Fibroblast of lung (primary cell): ENCODE measurements at regions not wholly inside any gene's neighbourhood (a gene's known extent, or its start where the extent isn't known, plus 50 kb on each side); places are given as distances from the start of the nearest gene placed in this dataset.

Source experiments
- DNase-seq, 2 donors: peaks; one replicate each; pipeline versions ENCODE4 v3.0.0 to v3.0.0-alpha.2; 2010; ENCODE audit warnings: low read depth in 2 of 2
- H2AFZ ChIP-seq: 2 replicates; pipeline ENCODE4 v1.5.1; 2012; ENCODE audit warnings: low read length, control low read depth, inconsistent platforms
- H3K27ac ChIP-seq: 2 replicates; pipeline ENCODE4 v1.5.1; 2011; ENCODE audit warnings: low read length, control low read depth; ENCODE audit not compliant: insufficient read depth
- H3K27me3 ChIP-seq: 2 replicates; pipeline ENCODE4 v1.5.1; 2011; ENCODE audit warnings: mild to moderate bottlenecking, low read length; ENCODE audit not compliant: control insufficient read depth, insufficient read depth
- H3K36me3 ChIP-seq: 2 replicates; pipeline ENCODE4 v1.5.1; 2011; ENCODE audit warnings: low read length; ENCODE audit not compliant: control insufficient read depth, insufficient read depth
- H3K4me1 ChIP-seq: 2 replicates; pipeline ENCODE4 v1.5.1; 2011; ENCODE audit warnings: low read length; ENCODE audit not compliant: control insufficient read depth, insufficient read depth; ENCODE audit errors: extremely low read depth
- H3K4me2 ChIP-seq: 2 replicates; pipeline ENCODE4 v1.5.1; 2011; ENCODE audit warnings: low read length, control low read depth; ENCODE audit not compliant: insufficient read depth; ENCODE audit errors: extremely low read depth
- H3K4me3 ChIP-seq, 4 experiments: fragments of 200-600 bp in 1 of 4; sonication (generic) in 1 of 4; replicated peaks in 1 of 4; 2 replicates each; pipeline ENCODE4 v1.5.1; 2011 to 2016; ENCODE audit warnings: low read length in 4 of 4, low read depth in 3 of 4, mild to moderate bottlenecking in 3 of 4, control low read depth in 2 of 4, inconsistent platforms in 1 of 4, mixed read lengths in 1 of 4; ENCODE audit not compliant: insufficient read depth in 1 of 4; ENCODE audit errors: control extremely low read depth in 1 of 4
- H3K79me2 ChIP-seq: 2 replicates; pipeline ENCODE4 v1.5.1; 2012; ENCODE audit warnings: mild to moderate bottlenecking, low read length, inconsistent platforms; ENCODE audit not compliant: control insufficient read depth, insufficient read depth
- H3K9ac ChIP-seq: 2 replicates; pipeline ENCODE4 v1.5.1; 2011; ENCODE audit warnings: mild to moderate bottlenecking, low read length, control low read depth; ENCODE audit not compliant: insufficient read depth
- H3K9me3 ChIP-seq: 2 replicates; pipeline ENCODE4 v1.5.1; 2012; ENCODE audit warnings: low read depth, low read length; ENCODE audit not compliant: control insufficient read depth, insufficient read depth
- H4K20me1 ChIP-seq: 2 replicates; pipeline ENCODE4 v1.5.1; 2011; ENCODE audit warnings: low read length; ENCODE audit not compliant: control insufficient read depth, insufficient read depth; ENCODE audit errors: extremely low read depth
- CTCF ChIP-seq, 2 donors: IDR thresholded peaks in 1 of 2; conservative IDR thresholded peaks in 1 of 2; 1 replicate in 1 of 2; 2 replicates in 1 of 2; pipeline ENCODE4 v1.5.1; 2011 to 2012; ENCODE audit warnings: low read length in 2 of 2, control low read depth in 1 of 2, inconsistent platforms in 1 of 2, low read depth in 1 of 2, mild to moderate bottlenecking in 1 of 2
- EZH2 ChIP-seq: IDR thresholded peaks from 2 replicates; pipeline ENCODE4 v1.5.1; 2012; ENCODE audit warnings: low read length, control low read depth, mild to moderate bottlenecking; ENCODE audit errors: missing control alignments

DNA sequence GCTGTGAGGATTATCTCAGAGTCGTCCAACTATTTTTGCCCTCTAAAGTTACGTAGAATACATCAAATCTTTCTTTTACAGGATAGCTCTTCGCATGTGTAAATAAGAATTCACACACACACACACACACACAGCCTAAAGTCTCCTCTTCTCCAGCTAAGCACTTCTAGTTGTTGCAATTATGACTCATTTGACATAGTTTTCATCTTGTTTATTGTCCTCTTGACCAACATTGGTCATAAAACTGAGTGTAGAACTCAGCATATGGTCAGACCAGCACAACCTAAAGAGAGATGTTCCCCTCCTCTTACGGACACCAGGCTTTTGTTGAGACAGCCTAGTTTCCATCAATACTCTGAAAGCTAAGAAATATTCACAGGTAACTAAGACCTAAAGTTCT, 234.2 kb downstream of the BLID start:
- no peak overlapping the region for H3K4me2 ChIP-seq
- H3K27ac ChIP-seq = no peak overlapping the region

DNA sequence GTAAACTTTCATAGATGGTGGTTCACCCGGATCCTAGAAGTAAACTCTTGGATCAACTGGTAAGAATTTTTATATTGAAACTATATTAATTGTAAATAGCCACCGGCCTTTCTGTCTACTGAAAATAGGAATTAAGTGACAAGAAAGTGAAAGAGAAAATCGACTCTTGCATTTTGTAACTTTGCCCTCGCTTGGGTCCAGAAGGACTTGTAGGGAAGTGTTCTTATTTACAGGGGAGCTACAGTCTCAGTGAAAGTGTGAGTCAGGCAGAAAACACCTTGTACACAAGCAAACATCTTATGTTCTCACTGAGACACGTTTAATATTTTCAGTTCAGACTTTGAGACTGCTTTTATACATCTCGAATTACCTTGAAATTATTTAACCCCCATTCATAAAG, 238.9 kb downstream of the BLID start:
- Histone ChIP-seq H2AFZ (no peak overlapping the region), H3K27me3 (no peaks in the 10 kb centered on the region), H3K4me2 (no peak overlapping the region), H3K79me2 (no peaks in the 10 kb centered on the region), H3K4me1 (no peaks in the 10 kb centered on the region), H3K9ac (no peak overlapping the region), H3K36me3 (no peaks in the 10 kb centered on the region), H3K27ac (no peak overlapping the region), H3K4me3 (no peak overlapping the region), H4K20me1 (no peaks in the 10 kb centered on the region), H3K9me3 (no peaks in the 10 kb centered on the region)
- DNase-seq = no peak
- TF ChIP-seq CTCF (conservative IDR thresholded peaks at IDR 0.05 in 1 of 2, IDR thresholded peaks at IDR 0.05 in 1 of 2; ENCODE audit: low read depth in 1 of 2, low read length in 2 of 2) (no peak), EZH2 (no peak)

More for the DNA sequence above, 234.2 kb downstream of the BLID start:
- Histone ChIP-seq H3K36me3 (no peaks in the 10 kb centered on the region), H3K79me2 (no peaks in the 10 kb centered on the region), H3K27me3 (no peaks in the 10 kb centered on the region), H2AFZ (no peak overlapping the region), H3K9ac (no peak overlapping the region), H3K9me3 (no peaks in the 10 kb centered on the region), H4K20me1 (no peaks in the 10 kb centered on the region), H3K4me3 (no peak overlapping the region), H3K4me1 (no peaks in the 10 kb centered on the region)
- peak; percentile 72 to 86 for DNase-seq
- TF ChIP-seq EZH2 (no peak), CTCF (conservative IDR thresholded peaks at IDR 0.05 in 1 of 2, IDR thresholded peaks at IDR 0.05 in 1 of 2; ENCODE audit: low read depth in 1 of 2, low read length in 2 of 2) (no peak)

DNA sequence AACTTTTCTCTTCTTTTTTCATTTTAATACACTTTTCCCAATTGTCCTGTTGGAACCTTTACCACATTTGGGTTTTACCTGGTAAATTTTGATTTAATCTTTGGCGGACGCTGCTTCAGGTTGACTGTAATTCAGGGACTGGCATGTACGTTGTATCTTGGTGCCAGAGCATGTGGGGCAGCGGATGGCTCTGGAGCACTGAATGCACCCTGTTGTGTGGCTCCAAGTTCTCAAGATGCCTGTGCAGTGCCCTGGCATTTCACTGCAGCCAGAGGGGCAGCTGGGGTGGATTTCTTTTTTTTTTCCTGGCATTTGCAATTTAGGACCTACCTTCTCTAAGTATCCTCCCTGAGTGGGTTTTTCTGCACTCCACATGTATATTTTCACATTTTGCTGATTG, 242.2 kb downstream of the BLID start:
- no peak for DNase-seq
- no peaks in the 10 kb centered on the region for H4K20me1 ChIP-seq
- H3K79me2 ChIP-seq = no peaks in the 10 kb centered on the region
- no peak overlapping the region for H3K27ac ChIP-seq
- no peak overlapping the region for H2AFZ ChIP-seq
- H3K4me1 ChIP-seq = no peaks in the 10 kb centered on the region
- H3K4me3 ChIP-seq = no peak overlapping the region
- H3K36me3 ChIP-seq = no peaks in the 10 kb centered on the region
- no peak for TF ChIP-seq CTCF (conservative IDR thresholded peaks at IDR 0.05 in 1 of 2, IDR thresholded peaks at IDR 0.05 in 1 of 2; ENCODE audit: low read depth in 1 of 2, low read length in 2 of 2)
- TF ChIP-seq EZH2 = no peak
- H3K9me3 ChIP-seq = no peaks in the 10 kb centered on the region
- H3K9ac ChIP-seq = no peak overlapping the region
- H3K4me2 ChIP-seq = no peak overlapping the region
- H3K27me3 ChIP-seq = no peaks in the 10 kb centered on the region
